Neural cell (in vitro differentiated cells): ENCODE measurements at regions not wholly inside any gene's neighbourhood (a gene's known extent, or its start where the extent isn't known, plus 50 kb on each side); places are given as distances from the start of the nearest gene placed in this dataset.

Source experiments
- H2AFZ ChIP-seq: fragments of 200-600, 300-800 bp; sonication (generic), shearing (Covaris generic); 2 replicates; pipeline ENCODE4 v1.6.0; 2014; ENCODE audit warnings: low read depth, mild to moderate bottlenecking, antibody characterized with exemption, low read length, moderate library complexity
- H3F3A ChIP-seq: fragments of 200-600 bp; shearing (Covaris generic); 2 replicates; pipeline ENCODE4 v1.6.1; 2016; ENCODE audit warnings: mild to moderate bottlenecking, moderate library complexity, mixed read lengths, antibody characterized with exemption, low read length; ENCODE audit not compliant: insufficient read depth, poor library complexity, severe bottlenecking
- H3K27ac ChIP-seq: fragments of 200-600, 300-800 bp; sonication (generic), shearing (Covaris generic); 2 replicates; pipeline ENCODE4 v1.5.1; 2014; ENCODE audit warnings: mild to moderate bottlenecking, low read length, moderate library complexity
- H3K27me3 ChIP-seq: fragments of 300-800, 200-600 bp; sonication (generic), shearing (Covaris generic); 2 replicates; pipeline ENCODE4 v1.6.0; 2014; ENCODE audit warnings: mild to moderate bottlenecking, low read depth, low read length, moderate library complexity; ENCODE audit not compliant: insufficient read depth
- H3K36me3 ChIP-seq: fragments of 300-800, 200-600 bp; sonication (generic), shearing (Covaris generic); 2 replicates; pipeline ENCODE4 v1.5.1; 2014; ENCODE audit warnings: mild to moderate bottlenecking, antibody characterized with exemption, low read length, moderate library complexity; ENCODE audit not compliant: insufficient read depth
- H3K4me2 ChIP-seq: fragments of 300-800, 200-600 bp; sonication (generic), shearing (Covaris generic); 2 replicates; pipeline ENCODE4 v1.6.0; 2014; ENCODE audit warnings: mild to moderate bottlenecking, low read length
- H3K4me3 ChIP-seq: fragments of 300-800, 200-600 bp; sonication (generic), shearing (Covaris generic); 2 replicates; pipeline ENCODE4 v1.5.1; 2014; ENCODE audit warnings: mild to moderate bottlenecking, low read length, moderate library complexity
- H3K79me2 ChIP-seq: fragments of 200-600 bp; shearing (Covaris generic); replicated peaks from 2 replicates; pipeline ENCODE4 v1.6.0; 2014; ENCODE audit warnings: mild to moderate bottlenecking, low read length, moderate library complexity; ENCODE audit not compliant: insufficient read depth
- H3K9ac ChIP-seq: fragments of 300-800, 200-600 bp; sonication (generic), shearing (Covaris generic); 2 replicates; pipeline ENCODE4 v1.6.1; 2016; ENCODE audit warnings: mild to moderate bottlenecking, low read length, mixed read lengths
- H3K9me2 ChIP-seq: fragments of 200-600 bp; shearing (Covaris generic); 2 replicates; pipeline ENCODE4 v1.6.1; 2016; ENCODE audit warnings: mild to moderate bottlenecking, low read length, mixed read lengths; ENCODE audit not compliant: insufficient read depth
- H3K9me3 ChIP-seq: fragments of 200-600, 300-800 bp; sonication (generic), shearing (Covaris generic); 2 replicates; pipeline ENCODE4 v1.6.1; 2016; ENCODE audit warnings: mild to moderate bottlenecking, mixed run types, low read length, moderate library complexity, mixed read lengths
- H4K20me1 ChIP-seq: fragments of 200-600 bp; shearing (Covaris generic); 2 replicates; pipeline ENCODE4 v1.6.1; 2016; ENCODE audit warnings: mild to moderate bottlenecking, mixed run types; ENCODE audit not compliant: insufficient read depth
- EP300 ChIP-seq: fragments of 450-650 bp; conservative IDR thresholded peaks from 2 replicates; pipeline ENCODE4 v1.6.1; 2014; ENCODE audit warnings: antibody characterized with exemption, mild to moderate bottlenecking, moderate library complexity; ENCODE audit not compliant: poor library complexity, severe bottlenecking
- EZH2 ChIP-seq: fragments of 200-600, 300-800 bp; shearing (Covaris generic), sonication (generic); IDR thresholded peaks from 2 replicates; pipeline ENCODE4 v1.6.1; 2014; ENCODE audit warnings: antibody characterized with exemption, low read length, borderline replicate concordance, mild to moderate bottlenecking; ENCODE audit not compliant: insufficient read depth, poor library complexity, severe bottlenecking
- MXI1 ChIP-seq: fragments of 450-650 bp; conservative IDR thresholded peaks from 2 replicates; pipeline ENCODE4 v1.6.1; 2014; ENCODE audit warnings: antibody characterized with exemption, mild to moderate bottlenecking; ENCODE audit not compliant: poor library complexity, severe bottlenecking
- POLR2AphosphoS5 ChIP-seq: IDR thresholded peaks from 2 replicates; pipeline ENCODE4 v1.6.1; 2012
- RAD21 ChIP-seq: fragments of 450-650 bp; conservative IDR thresholded peaks from 2 replicates; pipeline ENCODE4 v1.6.1; 2014; ENCODE audit warnings: antibody characterized with exemption, mild to moderate bottlenecking, moderate library complexity
- SMC3 ChIP-seq: fragments of 450-650 bp; conservative IDR thresholded peaks from 2 replicates; pipeline ENCODE4 v1.6.1; 2014; ENCODE audit warnings: antibody characterized with exemption, mild to moderate bottlenecking, moderate library complexity; ENCODE audit not compliant: poor library complexity
- TAF1 ChIP-seq: IDR thresholded peaks from 2 replicates; pipeline ENCODE4 v1.6.1; 2012; ENCODE audit warnings: low read depth
- TF ChIP-seq, protein P1 (sequence below): fragments of 450-650 bp; IDR thresholded peaks from 2 replicates; pipeline ENCODE4 v1.5.1; 2014; ENCODE audit warnings: antibody characterized with exemption, mild to moderate bottlenecking, moderate library complexity; ENCODE audit not compliant: poor library complexity, severe bottlenecking
- TF ChIP-seq, protein P2 (sequence below): IDR thresholded peaks from 2 replicates; pipeline ENCODE4 v1.6.1; 2012; ENCODE audit warnings: borderline replicate concordance

DNA sequence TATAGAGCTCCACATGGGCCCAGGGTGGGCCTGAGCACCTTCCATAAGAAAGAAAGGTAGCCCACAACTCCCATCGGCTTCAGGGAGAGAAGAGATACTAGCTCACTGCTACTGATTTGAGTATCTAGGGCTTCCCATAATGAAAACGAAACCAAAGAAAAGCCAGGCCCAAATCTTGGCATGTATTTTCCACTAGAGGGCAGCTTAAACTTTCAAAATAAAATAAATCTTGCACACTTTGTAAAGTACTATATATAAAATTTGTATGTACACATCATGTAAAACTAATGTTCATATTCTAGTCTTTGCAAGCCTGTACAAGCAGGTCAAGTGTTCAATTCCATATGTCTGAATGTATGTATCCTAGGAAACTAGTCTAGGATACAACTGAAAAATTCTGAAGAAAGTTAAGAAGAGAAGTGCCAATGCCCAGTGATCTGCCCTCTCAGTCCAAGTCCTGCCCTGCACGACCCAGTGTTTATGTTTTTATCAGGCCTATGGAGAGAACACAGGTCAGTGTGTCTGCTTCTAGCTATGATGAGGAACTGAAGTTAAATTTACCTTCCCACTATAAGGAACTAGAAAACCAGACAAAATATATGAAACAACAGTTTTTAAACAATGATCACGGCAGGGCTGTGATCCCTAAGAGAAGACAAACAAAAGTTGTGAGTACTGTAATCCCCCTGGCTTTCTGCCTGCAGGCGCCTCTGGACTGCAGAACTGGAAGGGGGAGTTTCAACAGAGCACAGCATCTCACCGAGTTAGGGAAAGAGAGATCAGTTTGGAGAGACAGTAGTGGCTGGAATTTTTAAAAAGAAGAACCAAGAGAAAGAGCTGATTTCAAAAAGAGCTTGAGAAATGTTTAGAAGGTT is 475.7 kb downstream of the UQCRFS1 start:
- TF ChIP-seq RAD21 (peak; percentile 82), EZH2 (no peak), EP300 (no peak), POLR2AphosphoS5 (no peak), SMC3 (peak; percentile 89), MXI1 (no peak), TAF1 (no peak)
- TF ChIP-seq, protein P1, sequence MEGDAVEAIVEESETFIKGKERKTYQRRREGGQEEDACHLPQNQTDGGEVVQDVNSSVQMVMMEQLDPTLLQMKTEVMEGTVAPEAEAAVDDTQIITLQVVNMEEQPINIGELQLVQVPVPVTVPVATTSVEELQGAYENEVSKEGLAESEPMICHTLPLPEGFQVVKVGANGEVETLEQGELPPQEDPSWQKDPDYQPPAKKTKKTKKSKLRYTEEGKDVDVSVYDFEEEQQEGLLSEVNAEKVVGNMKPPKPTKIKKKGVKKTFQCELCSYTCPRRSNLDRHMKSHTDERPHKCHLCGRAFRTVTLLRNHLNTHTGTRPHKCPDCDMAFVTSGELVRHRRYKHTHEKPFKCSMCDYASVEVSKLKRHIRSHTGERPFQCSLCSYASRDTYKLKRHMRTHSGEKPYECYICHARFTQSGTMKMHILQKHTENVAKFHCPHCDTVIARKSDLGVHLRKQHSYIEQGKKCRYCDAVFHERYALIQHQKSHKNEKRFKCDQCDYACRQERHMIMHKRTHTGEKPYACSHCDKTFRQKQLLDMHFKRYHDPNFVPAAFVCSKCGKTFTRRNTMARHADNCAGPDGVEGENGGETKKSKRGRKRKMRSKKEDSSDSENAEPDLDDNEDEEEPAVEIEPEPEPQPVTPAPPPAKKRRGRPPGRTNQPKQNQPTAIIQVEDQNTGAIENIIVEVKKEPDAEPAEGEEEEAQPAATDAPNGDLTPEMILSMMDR = peak; percentile 80
- TF ChIP-seq, protein P2, sequence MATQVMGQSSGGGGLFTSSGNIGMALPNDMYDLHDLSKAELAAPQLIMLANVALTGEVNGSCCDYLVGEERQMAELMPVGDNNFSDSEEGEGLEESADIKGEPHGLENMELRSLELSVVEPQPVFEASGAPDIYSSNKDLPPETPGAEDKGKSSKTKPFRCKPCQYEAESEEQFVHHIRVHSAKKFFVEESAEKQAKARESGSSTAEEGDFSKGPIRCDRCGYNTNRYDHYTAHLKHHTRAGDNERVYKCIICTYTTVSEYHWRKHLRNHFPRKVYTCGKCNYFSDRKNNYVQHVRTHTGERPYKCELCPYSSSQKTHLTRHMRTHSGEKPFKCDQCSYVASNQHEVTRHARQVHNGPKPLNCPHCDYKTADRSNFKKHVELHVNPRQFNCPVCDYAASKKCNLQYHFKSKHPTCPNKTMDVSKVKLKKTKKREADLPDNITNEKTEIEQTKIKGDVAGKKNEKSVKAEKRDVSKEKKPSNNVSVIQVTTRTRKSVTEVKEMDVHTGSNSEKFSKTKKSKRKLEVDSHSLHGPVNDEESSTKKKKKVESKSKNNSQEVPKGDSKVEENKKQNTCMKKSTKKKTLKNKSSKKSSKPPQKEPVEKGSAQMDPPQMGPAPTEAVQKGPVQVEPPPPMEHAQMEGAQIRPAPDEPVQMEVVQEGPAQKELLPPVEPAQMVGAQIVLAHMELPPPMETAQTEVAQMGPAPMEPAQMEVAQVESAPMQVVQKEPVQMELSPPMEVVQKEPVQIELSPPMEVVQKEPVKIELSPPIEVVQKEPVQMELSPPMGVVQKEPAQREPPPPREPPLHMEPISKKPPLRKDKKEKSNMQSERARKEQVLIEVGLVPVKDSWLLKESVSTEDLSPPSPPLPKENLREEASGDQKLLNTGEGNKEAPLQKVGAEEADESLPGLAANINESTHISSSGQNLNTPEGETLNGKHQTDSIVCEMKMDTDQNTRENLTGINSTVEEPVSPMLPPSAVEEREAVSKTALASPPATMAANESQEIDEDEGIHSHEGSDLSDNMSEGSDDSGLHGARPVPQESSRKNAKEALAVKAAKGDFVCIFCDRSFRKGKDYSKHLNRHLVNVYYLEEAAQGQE = no peak
- no peaks in the 10 kb centered on the region for H3K9me2 ChIP-seq
- H4K20me1 ChIP-seq = no peaks in the 10 kb centered on the region
- H3K4me2 ChIP-seq = no peak overlapping the region
- no peak overlapping the region for H2AFZ ChIP-seq
- H3K9ac ChIP-seq = no peak overlapping the region
- no peaks in the 10 kb centered on the region for H3K79me2 ChIP-seq
- H3K36me3 ChIP-seq = no peaks in the 10 kb centered on the region
- no peak overlapping the region for H3K27ac ChIP-seq
- H3K9me3 ChIP-seq = no peaks in the 10 kb centered on the region
- no peaks in the 10 kb centered on the region for H3F3A ChIP-seq
- no peaks in the 10 kb centered on the region for H3K27me3 ChIP-seq
- H3K4me3 ChIP-seq = no peak overlapping the region

DNA sequence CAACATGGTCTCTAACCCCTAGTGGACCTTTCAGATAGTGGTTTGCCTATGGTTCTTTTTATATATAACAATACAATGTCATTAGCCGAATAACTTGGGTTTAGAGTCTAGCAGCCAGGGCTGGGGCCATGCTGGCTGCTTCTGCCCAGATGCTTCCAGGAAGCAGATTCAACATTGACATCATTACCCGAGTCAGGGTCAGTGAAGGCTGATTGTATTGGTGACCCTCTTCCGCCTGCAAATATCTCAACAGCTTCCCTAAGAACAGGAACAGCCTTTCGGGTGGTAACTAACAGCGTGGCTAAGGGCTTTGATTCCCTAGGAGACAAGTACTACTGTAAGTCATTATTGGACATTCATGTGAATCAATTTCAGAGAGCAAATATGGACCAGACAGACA is 476.4 kb downstream of the UQCRFS1 start:
- Histone ChIP-seq H3K27me3 (no peaks in the 10 kb centered on the region), H4K20me1 (no peaks in the 10 kb centered on the region), H3F3A (no peaks in the 10 kb centered on the region), H3K36me3 (no peaks in the 10 kb centered on the region), H3K9me3 (no peaks in the 10 kb centered on the region), H3K4me2 (no peak overlapping the region), H3K9ac (no peak overlapping the region), H3K4me3 (no peak overlapping the region), H3K79me2 (no peaks in the 10 kb centered on the region), H2AFZ (no peak overlapping the region), H3K27ac (no peak overlapping the region), H3K9me2 (no peaks in the 10 kb centered on the region)
- TF ChIP-seq SMC3 = no peak
- TF ChIP-seq EZH2 = no peak
- TF ChIP-seq TAF1 = no peak
- TF ChIP-seq, protein P2 = no peak
- no peak for TF ChIP-seq RAD21
- no peak for TF ChIP-seq POLR2AphosphoS5
- TF ChIP-seq EP300 = no peak
- TF ChIP-seq, protein P1 = no peak
